ENCODE measurements at regions not wholly inside any gene's neighbourhood (a gene's known extent, or its start where the extent isn't known, plus 50 kb on each side); places are given as distances from the start of the nearest gene placed in this dataset.

DNA sequence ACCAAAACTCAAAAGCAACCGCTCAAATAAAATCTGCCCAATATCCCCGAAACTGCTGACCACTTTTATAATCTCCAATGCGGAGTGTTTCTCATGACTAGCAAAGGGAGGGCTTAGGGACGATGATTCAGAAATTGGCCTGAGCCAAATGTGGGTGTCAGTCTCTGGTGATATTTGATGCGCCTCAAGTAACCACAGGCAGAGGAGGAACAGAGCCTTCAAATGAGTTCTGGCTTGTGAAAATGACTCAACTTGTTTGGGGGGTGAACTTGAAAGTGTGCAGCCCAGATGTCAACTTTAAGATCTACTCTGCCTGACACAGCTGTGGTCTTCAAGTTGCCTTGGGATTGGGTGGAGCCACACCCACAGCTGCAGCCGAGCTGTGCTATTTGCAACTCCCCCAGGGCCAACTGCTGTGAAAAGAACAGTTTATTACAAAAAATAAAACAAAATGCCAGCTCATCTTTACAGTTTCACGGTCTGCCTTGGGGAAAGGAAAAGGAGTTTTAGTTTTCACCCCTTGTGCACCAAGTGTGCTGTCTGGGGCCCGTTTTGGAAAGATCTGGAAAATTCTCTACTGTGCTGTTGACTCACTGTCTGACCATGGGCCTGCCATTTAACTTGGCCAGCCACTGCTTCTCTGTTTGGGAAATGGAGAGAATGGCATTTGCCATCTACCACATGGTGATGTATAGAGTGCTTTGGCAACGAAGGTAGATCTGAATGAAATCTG lies 222.1 kb downstream of the MTX2 start:
- TF ChIP-seq, protein P1, sequence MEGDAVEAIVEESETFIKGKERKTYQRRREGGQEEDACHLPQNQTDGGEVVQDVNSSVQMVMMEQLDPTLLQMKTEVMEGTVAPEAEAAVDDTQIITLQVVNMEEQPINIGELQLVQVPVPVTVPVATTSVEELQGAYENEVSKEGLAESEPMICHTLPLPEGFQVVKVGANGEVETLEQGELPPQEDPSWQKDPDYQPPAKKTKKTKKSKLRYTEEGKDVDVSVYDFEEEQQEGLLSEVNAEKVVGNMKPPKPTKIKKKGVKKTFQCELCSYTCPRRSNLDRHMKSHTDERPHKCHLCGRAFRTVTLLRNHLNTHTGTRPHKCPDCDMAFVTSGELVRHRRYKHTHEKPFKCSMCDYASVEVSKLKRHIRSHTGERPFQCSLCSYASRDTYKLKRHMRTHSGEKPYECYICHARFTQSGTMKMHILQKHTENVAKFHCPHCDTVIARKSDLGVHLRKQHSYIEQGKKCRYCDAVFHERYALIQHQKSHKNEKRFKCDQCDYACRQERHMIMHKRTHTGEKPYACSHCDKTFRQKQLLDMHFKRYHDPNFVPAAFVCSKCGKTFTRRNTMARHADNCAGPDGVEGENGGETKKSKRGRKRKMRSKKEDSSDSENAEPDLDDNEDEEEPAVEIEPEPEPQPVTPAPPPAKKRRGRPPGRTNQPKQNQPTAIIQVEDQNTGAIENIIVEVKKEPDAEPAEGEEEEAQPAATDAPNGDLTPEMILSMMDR (IDR thresholded peaks at IDR 0.05; ENCODE audit: borderline replicate concordance, insufficient read depth, low read depth, low read length): no peak
- no peak overlapping the region for H3K4me3 ChIP-seq (ENCODE audit: low read depth, low read length)

DNA sequence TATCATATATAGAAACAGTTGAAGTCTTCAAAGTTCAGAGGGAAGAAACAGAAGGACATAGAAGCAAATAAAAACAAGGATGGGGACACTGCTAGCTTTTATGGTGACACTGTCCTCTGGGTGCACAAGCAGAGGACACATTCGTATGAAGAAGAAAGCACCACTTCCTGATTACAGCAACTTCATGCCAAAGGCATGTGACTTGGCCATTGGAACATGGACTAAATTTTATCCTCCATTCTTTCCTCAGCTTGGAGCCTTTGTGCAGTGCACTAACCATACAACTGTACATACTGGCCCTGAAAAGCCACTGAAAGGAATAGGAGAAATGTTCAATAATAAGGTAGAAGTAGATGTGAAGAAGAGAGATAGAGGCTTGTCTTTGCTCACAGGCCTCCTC lies 223.3 kb downstream of the MTX2 start:
- no peak overlapping the region for H3K4me3 ChIP-seq (ENCODE audit: low read depth, low read length)
- TF ChIP-seq, protein P1 (IDR thresholded peaks at IDR 0.05; ENCODE audit: borderline replicate concordance, insufficient read depth, low read depth, low read length): no peak

DNA sequence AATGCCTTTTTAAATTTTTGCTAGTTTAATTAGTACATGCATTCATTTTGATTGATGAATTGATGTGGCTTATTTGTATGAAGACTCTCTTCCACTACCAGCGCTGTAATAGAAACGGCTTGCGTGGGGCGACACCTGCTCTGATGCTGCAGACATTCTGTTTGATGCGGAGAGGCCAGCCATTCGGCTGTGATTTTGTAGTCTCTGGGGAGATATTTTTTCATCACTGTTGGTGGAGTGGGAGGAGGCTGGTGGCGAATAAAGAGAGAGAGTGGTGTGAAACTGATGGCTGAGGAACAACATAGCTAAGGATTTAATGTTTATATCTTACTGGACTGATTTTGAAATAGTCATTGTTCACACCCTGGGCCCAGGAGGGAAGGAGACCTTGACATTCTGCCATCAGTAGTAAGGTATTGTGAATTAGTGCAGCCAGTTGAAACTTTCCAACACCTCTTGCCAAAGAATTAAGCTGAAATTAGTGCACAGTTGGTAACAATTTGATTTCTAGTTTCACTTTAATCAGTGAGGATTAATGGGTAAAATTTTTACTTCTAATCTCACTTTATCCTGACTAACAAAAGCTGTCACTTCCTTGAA lies 224.1 kb downstream of the MTX2 start:
- TF ChIP-seq, protein P1 (IDR thresholded peaks at IDR 0.05; ENCODE audit: borderline replicate concordance, insufficient read depth, low read depth, low read length): no peak

DNA sequence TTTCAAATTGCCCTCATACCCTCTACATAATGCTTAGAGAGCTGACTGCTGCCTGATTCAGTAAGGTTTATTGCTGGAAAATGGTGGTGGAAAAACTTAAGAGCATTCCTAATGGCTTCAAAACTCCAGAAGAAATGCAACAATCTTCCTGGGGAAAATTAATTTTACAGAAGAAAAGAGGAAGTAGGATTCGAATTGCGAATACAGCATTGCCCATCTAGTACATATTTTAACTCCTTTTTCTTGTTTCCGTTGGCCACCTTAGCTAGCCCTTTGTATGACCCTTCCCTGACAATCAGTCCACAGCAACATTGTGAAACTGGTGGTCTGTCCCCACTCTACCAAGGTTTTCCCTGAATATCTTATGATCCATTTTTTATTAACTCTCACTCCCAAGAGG lies 224.7 kb downstream of the MTX2 start:
- TF ChIP-seq, protein P1 (IDR thresholded peaks at IDR 0.05; ENCODE audit: borderline replicate concordance, insufficient read depth, low read depth, low read length): no peak
- H3K4me3 ChIP-seq (ENCODE audit: low read depth, low read length): no peak overlapping the region

More for the DNA sequence above, 224.1 kb downstream of the MTX2 start:
- H3K4me3 ChIP-seq (ENCODE audit: low read depth, low read length): no peak overlapping the region

DNA sequence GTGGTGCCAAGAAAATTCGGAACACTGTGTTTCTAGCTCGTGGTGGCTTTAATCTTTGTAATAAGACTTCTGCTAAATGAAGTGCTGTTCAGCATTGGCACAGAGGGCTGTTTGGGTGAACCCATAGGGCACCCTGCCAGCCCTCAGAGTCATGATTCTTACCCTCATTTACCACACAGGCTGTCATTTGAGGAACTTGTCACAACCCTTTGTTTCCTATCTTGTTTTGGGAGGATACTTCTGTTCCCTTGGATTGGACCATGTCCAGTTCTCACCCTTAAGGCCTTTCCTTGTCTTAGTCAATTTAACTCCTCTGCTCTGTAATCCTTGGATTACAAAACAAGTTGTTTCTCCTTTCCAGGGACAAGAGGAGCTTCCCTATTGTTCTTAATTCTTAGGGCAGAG lies 225.7 kb downstream of the MTX2 start:
- TF ChIP-seq, protein P1 (IDR thresholded peaks at IDR 0.05; ENCODE audit: borderline replicate concordance, insufficient read depth, low read depth, low read length): no peak
- H3K4me3 ChIP-seq (ENCODE audit: low read depth, low read length): no peak overlapping the region

DNA sequence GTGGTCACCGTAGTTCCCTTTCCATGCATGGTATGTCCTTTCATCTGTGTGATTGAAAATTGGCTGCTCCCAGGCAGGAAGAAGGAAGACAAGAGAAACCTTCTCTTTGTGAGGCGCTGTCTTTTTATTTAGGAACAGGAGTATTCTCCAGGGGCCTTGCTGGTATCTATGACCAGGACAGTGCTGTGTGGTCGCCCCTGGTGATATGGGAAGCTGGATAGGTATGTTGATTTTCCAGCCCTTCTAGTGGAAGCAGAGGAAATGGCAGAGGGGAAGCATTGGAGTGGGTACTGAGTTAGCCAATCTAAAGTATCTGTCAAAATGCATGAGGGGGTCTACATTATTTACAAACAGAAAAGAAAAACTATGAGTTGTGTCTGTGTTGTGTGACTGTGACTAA lies 226.6 kb downstream of the MTX2 start:
- TF ChIP-seq, protein P1 (IDR thresholded peaks at IDR 0.05; ENCODE audit: borderline replicate concordance, insufficient read depth, low read depth, low read length): no peak
- no peak overlapping the region for H3K4me3 ChIP-seq (ENCODE audit: low read depth, low read length)

DNA sequence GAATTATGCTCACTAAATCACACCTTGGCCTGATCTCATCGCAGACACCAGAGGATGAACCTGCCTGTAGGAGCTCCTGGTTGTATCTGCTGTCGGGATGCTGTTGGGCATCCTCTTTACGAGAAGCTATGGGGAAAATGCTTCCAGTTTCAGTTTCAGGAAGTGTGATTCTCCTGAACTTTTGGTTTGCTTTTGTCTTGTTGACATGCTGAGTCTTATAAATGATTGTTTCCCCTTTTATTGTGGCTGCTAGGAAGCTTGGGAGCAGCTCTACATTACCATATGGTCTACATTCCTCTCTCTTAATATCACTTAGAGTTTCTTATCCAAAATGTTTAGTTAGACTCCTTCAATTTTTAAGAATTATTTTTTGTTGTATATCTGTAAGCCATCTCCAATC lies 227.5 kb downstream of the MTX2 start:
- TF ChIP-seq, protein P1 (IDR thresholded peaks at IDR 0.05; ENCODE audit: borderline replicate concordance, insufficient read depth, low read depth, low read length): no peak
- no peak overlapping the region for H3K4me3 ChIP-seq (ENCODE audit: low read depth, low read length)

All from GM12875 (cell line).